DMS153 treated with DMSO at 0.1 percent for 48 hours (cell line): ENCODE measurements at regions not wholly inside any gene's neighbourhood (a gene's known extent, or its start where the extent isn't known, plus 50 kb on each side); places are given as distances from the start of the nearest gene placed in this dataset.
A peak's percentile ranks its signal among the peaks of the same experiment; 100 is the strongest.

Experiments used
- DNase-seq: peaks from one replicate; lab custom pipeline; 2025; ENCODE audit not compliant: unreplicated experiment; lab: John Stamatoyannopoulos, UW

DNA sequence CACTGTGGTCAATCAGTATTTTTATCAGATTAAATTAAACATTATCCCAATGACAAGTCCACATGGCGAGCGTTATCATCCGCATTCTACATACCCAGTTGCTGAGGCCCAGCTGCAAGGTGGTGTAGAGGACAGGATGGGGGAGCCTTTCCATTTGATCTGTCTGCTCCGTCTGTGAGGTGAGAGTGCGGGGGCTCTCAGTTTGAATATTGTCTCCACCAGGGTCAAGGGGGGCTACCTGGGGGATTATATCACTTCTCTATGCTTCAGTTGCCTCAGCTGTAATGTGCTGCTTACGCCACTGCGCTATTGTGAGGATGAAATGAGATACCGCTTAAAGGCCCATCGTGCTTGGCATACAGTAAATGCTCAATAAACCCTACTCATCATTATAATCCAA lies 1106.0 kb downstream of the BCL11B start:
- no peak for DNase-seq

DNA sequence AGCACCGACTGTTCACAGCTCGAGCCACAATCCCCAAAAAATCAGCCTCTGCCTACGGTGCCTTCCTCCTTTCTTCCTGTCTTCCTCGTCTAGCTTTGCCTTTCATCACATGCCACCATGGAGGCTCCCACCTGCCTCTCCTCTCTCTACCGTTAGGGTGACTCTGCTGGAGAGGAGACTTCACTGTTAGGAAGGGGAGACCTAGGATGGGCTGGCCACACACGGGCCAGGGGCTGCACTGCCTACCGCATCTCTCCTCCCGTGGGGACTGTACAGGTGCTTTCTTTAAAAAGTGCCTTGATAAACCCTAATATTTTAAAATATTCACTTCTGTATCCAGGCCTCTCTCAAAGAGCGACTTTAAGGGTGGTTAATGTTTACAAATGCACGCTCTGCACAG lies 1104.7 kb downstream of the BCL11B start:
- DNase-seq = no peak

DNA sequence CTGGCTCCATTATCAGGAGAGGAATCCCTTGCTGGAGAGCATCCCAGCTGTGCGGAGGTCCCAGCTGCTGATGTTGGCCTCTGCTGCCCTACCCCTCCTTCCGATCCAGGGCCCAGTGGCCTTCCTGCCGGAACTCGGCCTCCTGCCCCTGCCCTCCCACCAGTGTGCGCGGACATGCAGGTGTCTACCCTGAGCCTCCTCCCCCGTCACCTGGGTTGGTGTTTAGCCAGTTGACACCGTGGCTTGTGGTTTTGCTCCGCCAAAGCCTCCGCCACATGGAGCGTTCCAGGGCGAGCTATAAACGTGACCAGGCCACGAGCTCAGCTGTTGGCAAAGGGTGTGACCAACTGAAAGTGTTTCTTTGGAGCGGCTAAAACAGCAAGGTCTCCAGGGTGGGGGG lies 1104.3 kb downstream of the BCL11B start:
- no peak for DNase-seq

DNA sequence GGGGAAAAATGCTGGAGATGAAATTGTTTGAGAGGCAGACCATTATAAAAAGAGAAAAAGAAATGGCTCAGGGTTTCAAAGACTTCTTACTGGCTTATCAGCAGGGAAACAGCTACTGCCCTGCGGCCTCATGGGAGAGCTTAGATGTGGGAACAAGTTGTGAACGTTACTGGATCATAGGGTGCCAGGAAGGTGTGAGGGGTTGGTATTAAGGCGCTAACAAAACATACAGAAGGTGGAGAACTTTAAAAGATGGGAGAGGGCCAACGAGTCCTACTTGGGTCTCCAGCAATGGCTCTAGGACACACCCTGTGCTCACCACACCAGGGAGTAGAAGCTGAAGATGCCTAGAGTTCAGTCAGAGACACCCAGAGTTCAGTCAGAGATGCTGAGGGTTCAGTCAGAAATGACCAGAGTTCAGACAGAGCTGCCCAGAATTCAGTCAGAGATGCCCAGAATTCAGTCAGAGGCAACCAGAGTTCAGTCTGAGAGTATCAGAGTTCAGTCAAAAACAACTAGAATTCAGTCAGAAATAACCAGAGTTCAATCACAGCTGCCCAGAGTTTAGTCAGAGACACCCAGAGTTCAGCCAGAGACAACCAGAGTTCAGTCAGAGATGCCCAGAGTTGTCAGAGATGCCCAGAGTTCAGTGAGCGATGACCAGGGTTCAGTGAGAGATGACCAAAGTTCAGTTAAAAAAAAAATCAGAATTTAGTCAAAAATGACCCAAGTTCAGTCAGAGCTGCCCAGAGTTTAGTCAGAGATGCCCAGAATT lies 1103.6 kb downstream of the BCL11B start:
- DNase-seq = no peak

DNA sequence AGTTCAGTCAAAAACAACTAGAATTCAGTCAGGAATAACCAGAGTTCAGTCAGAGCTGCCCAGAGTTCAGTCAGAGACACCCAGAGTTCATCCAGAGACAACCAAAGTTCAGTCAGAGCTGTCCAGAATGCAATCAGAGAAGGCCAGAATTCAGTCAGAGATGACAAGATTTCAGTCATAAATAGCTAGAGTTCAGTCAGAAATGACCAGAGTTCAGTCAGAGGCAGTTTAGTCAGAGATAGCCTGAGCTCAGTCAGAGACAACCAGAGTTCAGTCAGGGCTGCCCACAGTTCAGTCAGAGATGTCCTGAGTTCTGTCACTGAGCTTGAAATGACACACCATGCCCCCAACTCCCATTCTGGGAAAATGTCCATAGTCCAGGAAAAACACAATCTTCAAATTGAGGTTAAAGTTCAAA lies 1102.8 kb downstream of the BCL11B start:
- DNase-seq = no peak

DNA sequence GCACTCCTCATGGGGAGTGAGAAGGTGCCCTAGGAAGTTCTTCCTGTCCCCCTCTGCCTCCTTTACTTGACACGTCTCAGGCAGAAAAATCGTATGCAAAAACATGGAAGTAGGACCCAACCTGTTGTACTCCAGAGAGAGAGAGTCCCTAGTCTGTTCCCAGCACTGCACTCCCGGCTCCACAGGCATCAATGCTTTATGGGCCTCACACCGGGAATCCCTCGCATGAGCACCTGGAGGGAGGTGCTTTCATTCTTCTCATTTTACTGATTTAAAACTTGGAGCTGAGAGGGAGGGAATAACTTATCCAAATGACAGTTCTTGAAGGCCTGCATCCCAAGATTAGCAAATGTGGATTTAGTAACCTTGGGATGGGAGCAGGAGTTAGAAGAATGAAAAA lies 1101.4 kb downstream of the BCL11B start:
- DNase-seq = no peak

DNA sequence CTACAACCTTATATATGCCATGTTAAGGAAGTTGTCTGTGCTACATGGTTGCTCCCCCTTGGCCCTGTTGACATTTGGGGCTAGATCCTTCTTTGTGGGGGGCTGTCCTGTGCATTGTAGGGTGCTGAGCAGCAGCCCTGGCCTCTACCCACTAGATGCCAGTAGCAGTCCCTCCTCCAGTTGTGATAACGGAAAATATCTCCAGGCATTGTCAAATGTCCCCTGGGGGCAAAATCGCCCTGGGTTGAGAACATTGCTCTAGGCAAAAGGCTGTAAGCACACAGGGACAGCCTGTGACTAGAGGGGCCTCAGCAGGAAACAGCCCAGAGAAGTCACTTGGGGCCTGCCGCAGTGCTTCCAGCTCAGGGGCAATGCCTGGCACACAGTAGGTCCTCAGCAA lies 1100.3 kb downstream of the BCL11B start:
- DNase-seq = no peak

DNA sequence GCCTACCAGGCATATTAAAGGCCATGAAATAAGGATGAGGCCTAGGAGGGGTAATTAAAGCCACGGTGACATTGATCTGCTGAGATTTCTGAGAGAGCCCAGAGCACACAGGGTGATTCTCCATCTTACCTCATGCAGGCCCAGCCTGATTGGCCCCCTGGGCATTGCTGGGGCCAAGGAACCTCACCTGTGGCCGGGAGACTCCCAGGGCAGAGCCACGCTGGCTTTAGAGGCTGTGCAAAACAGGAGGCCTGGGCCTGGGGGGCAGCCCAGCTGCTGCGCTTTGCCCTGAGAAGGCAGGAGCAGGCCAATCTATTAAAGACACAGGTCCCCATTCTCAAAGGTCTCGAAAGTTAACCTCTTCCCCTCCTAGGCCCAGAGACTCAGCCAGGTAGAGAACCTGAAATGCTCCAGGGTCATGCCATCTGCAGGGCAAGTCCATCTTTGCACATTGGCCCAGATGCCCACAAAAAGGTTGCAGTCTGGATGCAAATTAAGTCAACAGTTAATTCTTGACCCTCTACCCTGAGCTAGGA lies 1099.7 kb downstream of the BCL11B start:
- no peak for DNase-seq

DNA sequence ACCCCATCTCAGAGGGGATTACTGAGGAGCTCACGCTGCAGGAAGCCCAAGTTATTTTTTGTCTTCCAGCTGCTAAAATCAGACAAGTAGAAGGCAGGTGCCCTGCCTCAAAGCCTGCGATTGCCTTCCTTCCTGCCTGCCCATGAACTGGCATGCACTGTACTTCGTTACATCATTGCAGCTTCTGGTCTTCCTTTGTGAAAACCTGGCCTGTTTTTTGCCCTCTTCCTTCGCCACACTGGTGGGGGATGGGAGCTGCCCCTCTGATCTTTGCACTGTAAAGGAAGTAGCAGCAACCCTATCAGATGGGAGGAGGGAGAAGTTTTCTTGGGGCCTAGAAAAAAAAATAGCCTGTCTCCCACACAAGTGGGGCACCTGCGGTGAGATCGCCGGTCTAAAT lies 1098.7 kb downstream of the BCL11B start:
- DNase-seq = no peak

DNA sequence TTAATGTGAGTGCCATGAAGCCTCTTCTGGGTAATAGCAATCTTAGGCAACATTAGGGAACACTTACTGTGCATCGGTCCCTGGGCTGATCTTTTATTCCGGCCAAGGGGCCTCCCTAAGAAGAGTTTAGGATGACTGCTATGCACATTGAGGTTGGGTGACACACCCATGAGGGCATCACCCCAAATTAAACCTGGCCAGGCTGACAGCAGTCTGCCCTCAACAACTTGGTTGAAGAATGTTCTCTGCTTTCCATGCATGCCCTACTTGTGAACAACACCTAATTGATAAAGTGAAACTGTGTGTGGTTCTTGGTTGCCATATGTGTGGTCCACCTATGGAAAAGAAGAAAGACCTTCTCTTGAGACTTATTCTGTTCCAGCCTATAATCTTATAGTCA lies 1098.0 kb downstream of the BCL11B start:
- DNase-seq = no peak

DNA sequence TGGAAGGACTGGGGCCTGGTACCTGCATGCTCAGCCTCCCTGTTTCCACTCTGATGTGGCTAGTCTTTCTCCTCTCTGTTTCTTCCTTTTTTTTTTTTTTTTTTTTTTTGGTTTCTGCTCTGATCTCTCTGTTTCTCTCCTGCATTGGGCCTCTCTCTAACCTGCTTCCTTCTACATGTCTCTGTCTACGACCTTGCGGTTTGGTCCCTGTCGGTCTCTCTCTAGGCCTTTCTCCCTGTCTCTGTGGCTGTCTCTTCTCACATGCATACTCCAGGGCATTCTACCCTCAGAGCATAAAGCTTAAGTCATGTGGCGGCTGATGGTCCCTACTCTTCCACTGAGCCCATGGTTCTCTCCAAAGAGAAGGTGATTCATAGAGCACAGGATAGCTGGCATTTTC lies 1096.6 kb downstream of the BCL11B start:
- DNase-seq = no peak

DNA sequence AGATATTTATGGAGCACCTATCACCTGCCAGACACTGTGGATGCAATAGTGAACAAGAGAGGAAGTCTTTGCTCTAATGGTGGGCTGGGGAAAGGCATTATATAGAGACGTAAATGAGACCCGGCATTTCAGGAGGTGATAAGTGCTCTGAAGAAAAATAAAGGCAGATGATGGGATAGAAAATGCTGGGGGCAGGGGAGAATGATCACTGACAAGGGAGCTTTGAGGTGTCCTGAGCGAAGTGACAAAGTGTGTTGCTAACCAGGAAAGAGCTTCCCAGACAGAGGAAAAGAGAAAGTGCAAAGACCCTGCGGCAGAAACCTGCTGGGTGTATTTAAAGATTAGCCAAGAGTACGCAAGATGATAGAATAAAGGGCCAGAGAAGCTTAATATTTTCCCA lies 1096.1 kb downstream of the BCL11B start:
- DNase-seq = no peak

DNA sequence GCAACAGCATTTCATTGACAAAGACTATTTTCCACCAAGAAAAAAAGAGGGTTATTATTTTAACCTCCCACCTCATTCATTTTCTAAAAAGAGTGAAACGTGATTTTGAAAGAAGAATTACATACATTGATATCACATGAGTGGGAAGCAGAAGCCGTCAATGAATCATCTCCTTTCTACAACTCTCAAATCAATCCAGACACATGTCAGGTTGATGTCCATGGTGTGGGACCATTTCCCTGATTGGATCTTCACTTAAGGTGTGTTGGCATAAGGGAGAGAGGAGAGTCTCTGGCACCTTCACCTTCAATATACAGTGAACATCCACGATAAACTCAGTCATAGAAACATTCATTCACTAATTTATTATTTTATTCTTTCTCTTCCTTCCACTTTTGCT lies 1095.1 kb downstream of the BCL11B start:
- no peak for DNase-seq

DNA sequence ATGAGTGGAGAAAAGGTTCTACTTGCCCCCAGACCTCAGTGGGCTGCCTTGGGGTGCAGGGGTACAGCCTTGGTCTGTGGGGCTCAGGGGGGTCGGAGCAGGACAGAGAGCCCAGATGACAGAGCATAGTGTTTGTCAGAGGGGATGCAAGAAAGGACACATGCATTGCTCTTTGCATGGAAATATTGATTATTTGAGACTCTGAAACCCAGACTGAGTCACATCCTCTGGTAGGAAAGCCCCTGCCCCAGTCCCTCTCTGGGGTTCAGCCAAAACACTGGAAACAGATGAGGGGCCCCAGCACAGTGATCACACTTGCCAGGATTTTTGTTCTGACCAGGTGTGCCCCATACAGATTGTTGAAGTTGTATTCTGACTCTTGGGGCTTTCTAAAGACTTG lies 1094.4 kb downstream of the BCL11B start:
- no peak for DNase-seq

DNA sequence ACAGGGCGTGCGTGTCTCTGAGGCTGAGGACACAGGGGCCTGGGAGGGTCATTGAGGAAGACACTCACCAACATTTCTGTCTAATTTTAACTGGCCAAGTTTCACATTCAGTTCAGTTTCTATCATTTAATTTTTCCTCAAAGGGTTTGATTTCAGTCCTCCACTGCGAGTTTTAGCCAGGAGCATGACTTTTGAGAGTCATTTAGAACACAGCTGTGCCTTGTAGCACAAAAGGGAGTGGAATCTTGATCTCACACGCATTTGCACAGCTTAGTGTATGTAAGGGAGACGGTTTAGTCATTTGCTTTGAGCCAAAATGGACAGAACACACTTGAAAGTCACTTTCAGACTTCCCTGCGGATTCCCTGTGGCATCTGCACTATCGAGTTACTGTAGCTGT lies 1090.8 kb downstream of the BCL11B start:
- DNase-seq = no peak

DNA sequence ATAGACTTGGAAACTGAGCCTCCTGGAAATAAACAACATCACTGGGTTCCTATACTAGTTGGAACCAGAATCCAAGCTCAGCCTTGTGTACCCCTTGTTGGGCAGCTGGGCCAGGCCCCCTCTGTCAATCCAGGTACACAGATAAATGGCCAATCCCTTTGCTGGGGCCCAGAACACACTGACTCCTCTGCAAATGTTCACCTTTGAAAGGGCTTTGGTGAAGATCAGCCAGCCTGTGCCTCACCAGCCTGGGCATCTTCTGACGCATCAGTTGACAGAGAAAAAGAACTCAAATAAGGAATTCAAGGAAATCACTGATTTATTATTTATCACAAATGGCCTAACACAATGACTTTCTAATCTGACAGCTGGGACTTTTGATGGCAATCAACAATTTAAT lies 1090.2 kb downstream of the BCL11B start:
- DNase-seq = no peak

DNA sequence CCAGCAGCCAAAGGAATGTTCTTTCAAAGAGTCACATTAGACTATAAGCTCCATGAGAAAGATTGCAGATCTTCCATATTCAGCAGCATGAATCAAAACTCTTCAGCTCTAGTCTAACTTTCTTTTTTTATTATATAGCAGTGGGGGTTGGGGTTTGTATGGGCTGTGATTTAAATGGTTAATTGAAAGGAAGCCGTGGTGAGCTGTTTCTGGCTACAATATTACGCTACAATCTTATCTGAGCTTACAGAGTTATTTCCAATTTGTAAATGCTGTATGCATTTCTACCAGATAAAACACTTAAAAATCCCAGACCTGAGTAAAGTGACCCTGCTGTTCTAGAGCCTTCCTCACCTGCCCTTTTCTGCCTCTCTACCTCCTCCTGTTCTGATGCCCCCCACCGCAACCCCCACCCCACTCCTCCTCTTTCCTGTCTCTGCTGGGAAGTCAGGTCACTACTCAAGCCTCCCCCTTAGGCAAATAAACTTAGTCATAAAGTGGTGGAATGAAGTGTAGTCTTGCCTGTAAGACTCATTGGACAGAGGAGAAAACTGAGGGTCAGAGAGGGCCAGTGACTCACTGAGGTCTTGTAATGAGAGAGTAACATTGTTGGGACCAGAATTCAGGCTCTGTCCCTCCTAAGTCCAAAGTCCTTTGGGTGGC lies 1089.5 kb downstream of the BCL11B start:
- no peak for DNase-seq

DNA sequence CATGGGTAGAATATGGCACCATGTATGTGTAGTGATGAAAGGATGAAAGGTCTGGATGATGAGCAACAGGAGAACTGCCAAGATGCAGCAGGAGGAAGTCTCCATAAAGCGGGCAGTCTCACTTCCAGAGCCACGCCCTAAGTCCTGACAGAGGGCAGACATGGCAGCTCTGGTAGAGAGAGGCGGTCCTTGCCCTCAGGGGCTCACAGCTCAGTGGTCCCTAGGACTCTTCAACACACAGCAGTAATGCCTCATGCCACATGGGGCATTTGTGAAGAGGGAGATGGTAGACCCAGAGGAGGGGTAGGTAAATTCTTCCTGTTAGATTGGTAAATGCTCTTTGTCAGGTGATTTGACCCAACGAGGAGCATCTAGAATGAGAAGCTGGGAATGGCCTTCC lies 1088.4 kb downstream of the BCL11B start:
- no peak for DNase-seq

DNA sequence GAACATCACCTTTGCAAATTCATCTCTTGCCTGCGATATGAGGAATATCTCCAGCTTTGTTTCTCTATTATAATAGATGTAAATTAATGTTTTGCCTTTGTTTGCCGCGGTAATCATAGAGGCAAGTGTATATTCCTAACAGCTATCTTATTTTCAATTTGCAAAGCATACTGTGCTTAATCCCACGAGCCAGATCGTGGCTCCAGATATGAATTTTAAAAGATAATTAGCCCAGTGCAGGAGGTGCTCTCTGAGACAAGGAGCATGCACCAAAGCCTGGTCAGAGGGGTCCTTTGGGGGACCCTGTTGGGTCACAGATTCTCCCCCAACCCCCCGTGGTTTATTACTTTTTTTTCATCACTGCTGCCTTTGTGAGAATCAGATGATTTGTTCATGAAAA lies 1087.5 kb downstream of the BCL11B start:
- no peak for DNase-seq

DNA sequence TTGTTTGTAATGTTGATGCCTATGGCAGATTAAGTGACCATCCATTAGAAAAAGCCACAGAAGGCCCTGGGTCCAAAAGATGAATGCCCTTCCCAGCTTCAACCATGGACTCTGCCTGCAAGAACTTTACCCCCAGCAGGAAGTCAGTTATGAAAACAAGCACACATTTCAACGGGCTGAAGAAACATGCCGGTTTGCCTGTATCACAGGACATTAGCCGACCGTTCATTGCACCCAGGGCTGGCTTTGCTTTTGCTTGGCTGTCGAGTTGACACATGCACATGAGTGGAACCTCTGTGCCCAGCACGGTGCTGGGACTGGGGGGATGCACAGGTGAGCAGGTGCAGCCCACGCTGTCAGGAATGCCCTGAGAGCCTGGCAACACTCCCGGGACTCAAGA lies 1087.0 kb downstream of the BCL11B start:
- DNase-seq = no peak

DNA sequence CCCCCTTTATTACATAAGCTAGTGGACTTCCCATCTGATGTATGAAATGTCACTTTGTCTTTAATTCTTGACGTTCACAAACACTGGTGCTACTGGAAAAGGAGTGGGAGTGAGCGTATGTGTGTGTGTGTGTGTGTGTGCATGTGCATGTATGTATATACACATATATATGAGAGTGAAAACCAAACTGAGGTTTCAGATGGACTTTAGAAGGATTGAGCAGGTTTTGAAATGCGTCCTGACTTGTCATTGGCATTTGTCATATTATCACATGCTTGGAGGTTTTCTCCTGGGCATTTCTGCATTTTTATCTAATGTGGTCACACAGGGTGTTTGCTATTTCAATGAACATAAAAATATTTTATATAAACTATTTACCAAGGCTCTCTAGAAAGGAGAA lies 1085.9 kb downstream of the BCL11B start:
- no peak for DNase-seq

DNA sequence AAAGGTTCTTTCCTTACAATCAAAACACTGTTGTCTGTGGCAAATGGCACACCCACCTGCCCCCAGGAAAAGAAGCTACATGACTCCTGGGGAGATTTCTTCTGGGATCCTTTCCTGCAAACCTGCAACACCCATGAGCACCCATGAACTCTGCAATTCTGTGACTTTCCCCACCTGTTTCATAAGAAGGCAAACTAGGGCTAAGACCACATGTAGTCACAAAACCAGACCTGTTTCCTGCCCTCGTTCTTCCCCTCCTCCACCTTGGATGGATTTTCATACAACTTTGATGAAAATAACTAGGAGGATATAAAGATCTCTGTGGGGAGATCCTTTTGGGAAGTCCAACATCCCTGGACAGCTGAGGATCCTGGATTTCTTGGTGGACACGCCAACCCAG lies 1084.7 kb downstream of the BCL11B start:
- no peak for DNase-seq

DNA sequence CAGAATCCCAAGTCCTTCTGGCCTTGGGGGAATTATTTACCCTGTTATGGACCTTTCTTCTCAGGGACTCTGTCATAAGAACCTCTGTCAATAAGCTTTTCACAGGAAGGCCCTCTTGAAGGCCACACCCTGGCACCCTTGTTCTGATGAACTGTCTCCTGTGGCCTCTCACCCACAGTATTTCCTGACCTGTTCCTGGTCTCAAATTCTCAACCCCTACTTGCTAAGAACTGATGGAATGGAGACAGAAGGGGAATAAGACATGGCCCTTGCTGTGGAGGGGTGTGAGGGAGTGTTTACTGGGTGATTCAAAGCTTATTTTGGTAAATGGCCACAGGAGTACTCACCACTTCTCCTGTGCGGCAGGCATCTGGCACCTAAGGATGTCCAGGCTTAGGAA lies 1082.9 kb downstream of the BCL11B start:
- peak; percentile 80 for DNase-seq
